Upper lobe of left lung (tissue), 6 donors: ENCODE measurements at regions not wholly inside any gene's neighbourhood (a gene's known extent, or its start where the extent isn't known, plus 50 kb on each side); places are given as distances from the start of the nearest gene placed in this dataset.

Source experiments
- ATAC-seq, 2 donors: fragments of 200-7000 bp; cut with Tn5 transposase; one replicate each; pipeline ENCODE4 v1.9.1; 2022; ENCODE audit warnings: mild to moderate bottlenecking in 2 of 2, moderate library complexity in 2 of 2; ENCODE audit not compliant: low FRiP score in 2 of 2
- DNase-seq, 2 donors: peaks; one replicate each; pipeline ENCODE4 v3.0.0-alpha.2; 2019 to 2020
- H3K27ac ChIP-seq, 4 donors: fragments of 200-600 bp; sonication (generic); one replicate each; pipeline ENCODE4 v1.5.1; 2016 to 2019
- H3K27me3 ChIP-seq, 4 donors: fragments of 200-600 bp; sonication (generic); one replicate each; pipeline ENCODE4 v1.5.1; 2017 to 2019
- H3K36me3 ChIP-seq, 4 donors: fragments of 200-600 bp; sonication (generic); one replicate each; pipeline ENCODE4 v1.5.1; 2016 to 2019
- H3K4me1 ChIP-seq, 4 donors: fragments of 200-600 bp; sonication (generic); one replicate each; pipeline ENCODE4 v1.5.1; 2018 to 2019
- H3K4me3 ChIP-seq, 4 donors: fragments of 200-600 bp; sonication (generic); one replicate each; pipeline ENCODE4 v1.5.1; 2017 to 2019; ENCODE audit warnings: mild to moderate bottlenecking in 2 of 4, moderate library complexity in 1 of 4
- H3K9me3 ChIP-seq, 4 donors: fragments of 200-600 bp; sonication (generic); one replicate each; pipeline ENCODE4 v1.5.1; 2018 to 2019
- EP300 ChIP-seq, 4 donors: sonication (generic); formaldehyde crosslinking; IDR thresholded peaks; one replicate each; pipeline ENCODE4 v1.5.1; 2017; ENCODE audit warnings: antibody characterized with exemption in 4 of 4, control low read depth in 2 of 4
- POLR2A ChIP-seq, 4 donors: fragments of 450-650 bp; IDR thresholded peaks; one replicate each; pipeline ENCODE4 v1.5.1; 2016 to 2017; ENCODE audit warnings: antibody characterized with exemption in 4 of 4, mild to moderate bottlenecking in 2 of 4
- POLR2AphosphoS5 ChIP-seq, 2 donors: sonication (generic); formaldehyde crosslinking; IDR thresholded peaks; one replicate each; pipeline ENCODE4 v1.5.1; 2017; ENCODE audit warnings: antibody characterized with exemption in 2 of 2
- WGBS, 2 donors: methylation state at CpG; one replicate each; pipeline ENCODE4 v1.1.5; 2017 to 2018; 5-methylcytosine and 5-hydroxymethylcytosine counted together
- TF ChIP-seq, protein P1 (sequence below), 6 experiments: fragments of 450-650 bp in 4 of 6; fragments of 200-600 bp in 2 of 6; sonication (generic) in 2 of 6; IDR thresholded peaks; one replicate each; pipeline ENCODE4 v1.5.1; 2016 to 2019; ENCODE audit warnings: antibody characterized with exemption in 6 of 6
- donor health status: DM: no; HTN: no; CAD: no; lungs with moderate emphysema.
- donor health status: DM: no; HTN: yes; CAD: no; lungs with severe emphysema.

DNA sequence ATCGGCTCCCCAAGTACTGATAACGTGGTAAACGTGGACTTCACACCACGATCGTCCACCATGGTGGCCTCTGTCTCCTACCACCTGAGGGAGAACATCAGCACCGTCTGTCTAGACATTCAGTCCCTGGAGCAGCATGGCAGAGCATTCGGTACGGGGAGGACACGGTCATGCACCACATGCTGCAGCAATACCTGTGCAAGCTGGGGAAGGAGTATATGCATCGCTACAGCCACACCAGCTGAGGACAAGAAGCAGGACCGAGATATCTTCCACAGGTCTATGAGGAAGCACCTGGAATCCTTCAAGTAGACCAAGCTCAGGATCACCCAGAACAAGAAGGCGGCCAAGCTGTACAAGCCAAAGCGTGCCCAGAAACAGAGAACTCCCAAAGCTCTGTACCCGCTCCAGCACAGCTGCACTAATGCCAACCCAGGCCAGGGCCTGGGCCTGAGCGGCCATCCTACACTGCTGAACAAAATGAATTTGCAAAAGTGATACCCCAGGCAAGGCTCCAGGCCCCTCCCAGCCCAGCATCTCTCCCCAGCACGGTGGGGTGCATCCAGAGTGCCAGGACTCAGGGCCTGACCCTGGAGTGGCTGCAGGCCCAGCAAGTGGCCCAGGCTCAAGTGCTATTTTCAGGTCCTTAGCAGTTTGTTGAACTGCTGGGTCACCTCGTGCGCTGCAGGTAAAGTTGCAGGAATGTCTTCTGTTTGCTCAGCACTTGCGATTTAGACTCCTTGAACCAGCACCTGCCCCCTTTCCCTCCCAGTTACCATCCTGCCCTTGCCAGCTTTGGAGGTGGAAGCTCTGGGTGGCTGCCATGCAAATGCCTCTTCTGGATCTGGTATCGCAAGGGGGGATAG, 119.3 kb upstream of the SERPIND1 start:
- no peaks in the 10 kb centered on the region for H3K9me3 ChIP-seq
- DNase-seq (peak; percentile 73 to 85), ATAC-seq (peak; percentile 50 to 87)
- H3K27me3 ChIP-seq, result no peaks in the 10 kb centered on the region
- TF ChIP-seq, protein P1, sequence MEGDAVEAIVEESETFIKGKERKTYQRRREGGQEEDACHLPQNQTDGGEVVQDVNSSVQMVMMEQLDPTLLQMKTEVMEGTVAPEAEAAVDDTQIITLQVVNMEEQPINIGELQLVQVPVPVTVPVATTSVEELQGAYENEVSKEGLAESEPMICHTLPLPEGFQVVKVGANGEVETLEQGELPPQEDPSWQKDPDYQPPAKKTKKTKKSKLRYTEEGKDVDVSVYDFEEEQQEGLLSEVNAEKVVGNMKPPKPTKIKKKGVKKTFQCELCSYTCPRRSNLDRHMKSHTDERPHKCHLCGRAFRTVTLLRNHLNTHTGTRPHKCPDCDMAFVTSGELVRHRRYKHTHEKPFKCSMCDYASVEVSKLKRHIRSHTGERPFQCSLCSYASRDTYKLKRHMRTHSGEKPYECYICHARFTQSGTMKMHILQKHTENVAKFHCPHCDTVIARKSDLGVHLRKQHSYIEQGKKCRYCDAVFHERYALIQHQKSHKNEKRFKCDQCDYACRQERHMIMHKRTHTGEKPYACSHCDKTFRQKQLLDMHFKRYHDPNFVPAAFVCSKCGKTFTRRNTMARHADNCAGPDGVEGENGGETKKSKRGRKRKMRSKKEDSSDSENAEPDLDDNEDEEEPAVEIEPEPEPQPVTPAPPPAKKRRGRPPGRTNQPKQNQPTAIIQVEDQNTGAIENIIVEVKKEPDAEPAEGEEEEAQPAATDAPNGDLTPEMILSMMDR (IDR thresholded peaks at IDR 0.05), result no peak
- no peak for TF ChIP-seq EP300 (IDR thresholded peaks at IDR 0.05)
- no peak for TF ChIP-seq POLR2A (IDR thresholded peaks at IDR 0.05)
- TF ChIP-seq POLR2AphosphoS5 (IDR thresholded peaks at IDR 0.05), result no peak
- no peak overlapping the region for H3K4me3 ChIP-seq
- no peak overlapping the region for H3K27ac ChIP-seq
- H3K36me3 ChIP-seq, result no peaks in the 10 kb centered on the region
- H3K4me1 ChIP-seq, result peaks cover 0 to 7% (median 1%) of the 10 kb centered on the region in 4 donors
- 80 to 84% methylated on average over 10 to 20 of the region's 20 CpGs for WGBS, 2 donors

DNA sequence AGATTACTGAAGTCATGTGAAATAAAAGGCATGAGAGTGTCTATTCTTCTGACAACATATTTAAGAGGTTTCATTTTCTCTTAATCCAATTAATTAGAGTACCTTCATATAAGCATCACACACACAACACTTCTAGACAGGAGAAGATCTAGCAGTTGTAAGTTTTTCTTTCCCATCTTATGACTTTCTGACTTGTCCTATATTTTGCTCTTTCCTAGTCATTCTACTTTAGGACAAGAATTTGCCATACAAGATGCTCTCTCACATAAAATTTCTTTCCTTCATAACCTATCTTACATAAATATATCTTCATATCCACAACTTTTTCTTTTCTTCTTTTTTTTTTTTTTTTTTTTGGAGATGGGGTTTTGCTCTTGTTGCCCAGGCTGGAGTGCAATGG, 118.3 kb upstream of the SERPIND1 start:
- H3K4me1 ChIP-seq, result peaks cover 0 to 7% (median 1%) of the 10 kb centered on the region in 4 donors
- H3K36me3 ChIP-seq, result no peaks in the 10 kb centered on the region
- no peak for DNase-seq
- no peak for ATAC-seq
- no peaks in the 10 kb centered on the region for H3K27me3 ChIP-seq
- H3K9me3 ChIP-seq, result no peaks in the 10 kb centered on the region
- TF ChIP-seq EP300 (IDR thresholded peaks at IDR 0.05) (no peak), POLR2A (IDR thresholded peaks at IDR 0.05) (no peak), POLR2AphosphoS5 (IDR thresholded peaks at IDR 0.05) (no peak)
- TF ChIP-seq, protein P1 (IDR thresholded peaks at IDR 0.05), result no peak
- no peak overlapping the region for H3K27ac ChIP-seq
- no peak overlapping the region for H3K4me3 ChIP-seq

DNA sequence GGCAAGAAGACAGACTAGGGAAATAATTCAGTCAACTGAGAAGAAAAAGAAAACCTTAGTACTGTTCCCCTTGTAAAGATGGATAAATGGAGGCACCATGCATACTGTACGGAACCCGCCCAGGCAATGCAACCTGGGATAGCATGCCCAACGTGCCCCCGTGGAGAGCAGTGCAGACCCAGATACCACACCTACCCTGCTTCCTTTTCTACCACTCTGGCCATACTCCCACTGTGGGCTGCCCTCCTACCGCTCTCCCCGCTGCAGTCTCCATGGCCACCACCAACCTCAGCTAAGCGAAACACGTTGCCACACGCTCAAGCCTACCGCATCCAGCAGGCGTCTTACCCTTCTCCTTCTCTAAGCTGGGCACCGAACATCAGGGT, 117.4 kb upstream of the SERPIND1 start:
- H3K36me3 ChIP-seq, result no peaks in the 10 kb centered on the region
- no peak for DNase-seq
- TF ChIP-seq POLR2A (IDR thresholded peaks at IDR 0.05) (no peak), POLR2AphosphoS5 (IDR thresholded peaks at IDR 0.05) (no peak), EP300 (IDR thresholded peaks at IDR 0.05) (no peak)
- TF ChIP-seq, protein P1 (IDR thresholded peaks at IDR 0.05), result no peak
- ATAC-seq, result peak in 1 of 2 donors; percentile 32
- no peak overlapping the region for H3K4me3 ChIP-seq
- H3K9me3 ChIP-seq, result no peaks in the 10 kb centered on the region
- no peak overlapping the region for H3K27ac ChIP-seq
- 90 to 94% methylated on average over 12 of the region's 12 CpGs for WGBS, 2 donors
- H3K4me1 ChIP-seq, result peaks cover 0 to 7% (median 1%) of the 10 kb centered on the region in 4 donors
- no peaks in the 10 kb centered on the region for H3K27me3 ChIP-seq

DNA sequence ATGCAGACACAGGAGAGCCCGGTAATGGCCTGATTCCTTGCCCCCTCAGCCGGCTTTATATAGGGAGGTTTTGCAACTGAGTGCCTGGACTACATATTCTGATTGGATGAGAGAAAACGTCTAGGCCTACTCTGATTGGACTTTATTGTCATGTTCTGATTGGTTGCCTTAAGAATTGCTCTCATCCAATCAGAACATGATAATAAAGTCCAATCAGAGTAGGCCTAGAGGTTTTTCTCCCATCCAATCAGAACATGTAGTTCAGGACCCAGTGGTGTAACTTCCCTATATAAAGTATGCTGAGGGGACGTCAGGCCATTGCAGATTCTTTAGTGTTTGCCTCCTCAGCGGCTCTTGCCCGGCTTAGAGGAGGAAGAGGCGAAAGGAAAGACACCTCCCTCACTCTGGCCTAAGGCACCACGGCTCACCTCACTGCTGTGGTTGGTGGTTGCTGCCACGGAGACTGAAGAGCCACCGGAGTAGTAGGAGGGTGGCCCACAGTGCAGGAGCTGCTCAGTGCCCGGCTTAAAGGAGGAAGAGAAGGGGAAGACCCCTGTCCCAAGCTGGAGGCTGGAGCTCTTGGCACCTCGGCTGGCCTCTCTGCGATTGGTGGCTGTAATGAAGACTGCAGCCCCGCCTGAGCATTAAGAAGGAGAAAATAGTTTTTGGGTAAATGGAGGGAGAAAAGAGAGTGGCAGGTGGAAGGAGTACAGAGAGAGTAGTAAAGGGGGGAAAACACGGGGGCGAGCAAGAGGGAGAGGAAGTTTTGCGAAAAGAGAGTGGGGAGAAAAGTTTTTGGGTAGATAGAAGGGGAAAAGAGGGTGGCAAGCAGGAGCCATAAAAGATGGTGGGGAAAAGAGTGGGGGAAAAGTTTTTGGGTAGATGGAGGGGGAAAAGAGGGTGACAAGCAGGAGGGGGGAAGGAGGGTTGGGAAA, 116.7 kb upstream of the SERPIND1 start:
- no peak overlapping the region for H3K4me3 ChIP-seq
- no peak overlapping the region for H3K27ac ChIP-seq
- ATAC-seq (no peak), DNase-seq (no peak)
- no peaks in the 10 kb centered on the region for H3K36me3 ChIP-seq
- H3K4me1 ChIP-seq, result peaks cover 0 to 7% (median 1%) of the 10 kb centered on the region in 4 donors
- H3K27me3 ChIP-seq, result no peaks in the 10 kb centered on the region
- H3K9me3 ChIP-seq, result no peaks in the 10 kb centered on the region
- WGBS, 2 donors, result 83 to 84% methylated on average over 17 of the region's 17 CpGs
- TF ChIP-seq, protein P1 (IDR thresholded peaks at IDR 0.05), result no peak
- TF ChIP-seq EP300 (IDR thresholded peaks at IDR 0.05) (no peak), POLR2A (IDR thresholded peaks at IDR 0.05) (no peak), POLR2AphosphoS5 (IDR thresholded peaks at IDR 0.05) (no peak)
